ENCODE measurements at regions not wholly inside any gene's neighbourhood (a gene's known extent, or its start where the extent isn't known, plus 50 kb on each side); places are given as distances from the start of the nearest gene placed in this dataset.

DNA sequence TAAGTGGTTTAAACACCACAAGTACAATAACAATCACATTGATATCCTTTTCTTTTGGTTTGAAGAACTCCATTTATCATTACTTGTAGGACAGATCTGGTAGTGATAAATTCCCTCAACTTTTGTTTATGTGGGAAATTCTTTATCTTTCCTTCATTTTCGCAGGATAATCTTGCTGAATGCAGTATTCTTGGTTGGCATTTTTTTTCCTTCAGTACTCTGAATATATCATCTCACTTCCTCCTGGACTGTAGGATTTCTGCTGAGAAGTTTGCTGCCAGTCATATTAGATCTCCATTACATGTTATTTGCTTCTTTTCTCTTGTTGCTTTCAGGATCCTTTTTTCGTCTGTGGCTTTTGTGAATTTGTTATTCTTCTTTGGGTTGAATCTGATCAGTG is 179.0 kb upstream of the PLET1 start:
- TF ChIP-seq CTCF (IDR thresholded peaks at IDR 0.05), result no peak
- ATAC-seq (ENCODE audit: insufficient number of reproducible peaks, low FRiP score, low read depth), result no peak
- no peak for DNase-seq (ENCODE audit: low spot score)
- no peaks in the 10 kb centered on the region for H3K36me3 ChIP-seq
- no peaks in the 10 kb centered on the region for H3K4me1 ChIP-seq (ENCODE audit: control insufficient read depth in 1 of 2, low read depth in 2 of 2)
- no peak overlapping the region for H3K4me3 ChIP-seq
- H3K27me3 ChIP-seq (replicated peaks; ENCODE audit: insufficient read depth), result no peaks in the 10 kb centered on the region
- H3K9me3 ChIP-seq, result peaks cover 21% of the 10 kb centered on the region
- no peak overlapping the region for H3K27ac ChIP-seq

- DNase-seq (ENCODE audit: low spot score), result no peak
- H3K36me3 ChIP-seq, result no peaks in the 10 kb centered on the region
- no peak for TF ChIP-seq CTCF (IDR thresholded peaks at IDR 0.05)
Observed at GRCh38 chr11:112440518-112440917, 179.9 kb upstream of the PLET1 start.

GRCh38 chr11:112448168-112448567 is 187.5 kb upstream of the PLET1 start:
- Histone ChIP-seq H3K27ac (no peak overlapping the region), H3K4me1 (ENCODE audit: control insufficient read depth in 1 of 2, low read depth in 2 of 2) (no peaks in the 10 kb centered on the region), H3K4me3 (no peak overlapping the region), H3K27me3 (replicated peaks; ENCODE audit: insufficient read depth) (no peaks in the 10 kb centered on the region), H3K9me3 (peaks cover 14% of the 10 kb centered on the region), H3K36me3 (no peaks in the 10 kb centered on the region)
- DNase-seq (ENCODE audit: low spot score), result no peak
- no peak for TF ChIP-seq CTCF (IDR thresholded peaks at IDR 0.05)
- ATAC-seq (ENCODE audit: insufficient number of reproducible peaks, low FRiP score, low read depth), result no peak

More at GRCh38 chr11:112440518-112440917, 179.9 kb upstream of the PLET1 start:
- Histone ChIP-seq H3K9me3 (peaks cover 26% of the 10 kb centered on the region), H3K27me3 (replicated peaks; ENCODE audit: insufficient read depth) (no peaks in the 10 kb centered on the region), H3K27ac (no peak overlapping the region), H3K4me3 (no peak overlapping the region), H3K4me1 (ENCODE audit: control insufficient read depth in 1 of 2, low read depth in 2 of 2) (no peaks in the 10 kb centered on the region)
- no peak for ATAC-seq (ENCODE audit: insufficient number of reproducible peaks, low FRiP score, low read depth)

- no peak overlapping the region for H3K4me3 ChIP-seq
- no peak for TF ChIP-seq CTCF (IDR thresholded peaks at IDR 0.05)
- ATAC-seq (ENCODE audit: insufficient number of reproducible peaks, low FRiP score, low read depth) (no peak), DNase-seq (ENCODE audit: low spot score) (no peak)
- no peaks in the 10 kb centered on the region for H3K36me3 ChIP-seq
- no peak overlapping the region for H3K27ac ChIP-seq
- no peaks in the 10 kb centered on the region for H3K27me3 ChIP-seq (replicated peaks; ENCODE audit: insufficient read depth)
- peaks cover 11% of the 10 kb centered on the region for H3K9me3 ChIP-seq
- H3K4me1 ChIP-seq (ENCODE audit: control insufficient read depth in 1 of 2, low read depth in 2 of 2), result no peaks in the 10 kb centered on the region
Observed at GRCh38 chr11:112448806-112449205, 188.1 kb upstream of the PLET1 start.

DNA sequence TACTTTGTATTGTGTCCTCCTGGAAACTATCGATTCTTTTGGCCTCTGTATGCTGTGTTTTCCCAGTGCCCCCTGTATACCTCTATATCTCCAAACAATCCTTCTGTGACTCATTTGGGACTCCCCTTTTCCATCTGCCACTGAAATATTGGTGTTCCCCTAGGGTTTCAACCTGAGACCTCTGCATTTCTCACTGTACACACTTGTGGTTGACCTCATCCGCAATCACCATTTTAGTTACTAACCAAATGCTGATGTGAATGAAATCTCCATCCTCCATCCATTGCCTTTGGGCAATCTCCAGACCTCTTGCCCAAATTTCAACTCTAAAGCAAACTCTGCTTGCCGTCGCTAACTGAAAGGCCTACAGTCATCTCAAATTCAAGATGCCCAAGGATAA is 190.6 kb upstream of the PLET1 start:
- Histone ChIP-seq H3K4me1 (ENCODE audit: control insufficient read depth in 1 of 2, low read depth in 2 of 2) (no peaks in the 10 kb centered on the region), H3K4me3 (no peak overlapping the region), H3K36me3 (no peaks in the 10 kb centered on the region), H3K27me3 (replicated peaks; ENCODE audit: insufficient read depth) (no peaks in the 10 kb centered on the region), H3K27ac (no peak overlapping the region), H3K9me3 (no peaks in the 10 kb centered on the region)
- TF ChIP-seq CTCF (IDR thresholded peaks at IDR 0.05), result no peak
- no peak for ATAC-seq (ENCODE audit: insufficient number of reproducible peaks, low FRiP score, low read depth)
- no peak for DNase-seq (ENCODE audit: low spot score)
